Body of pancreas (tissue), 4 donors: ENCODE measurements at regions not wholly inside any gene's neighbourhood (a gene's known extent, or its start where the extent isn't known, plus 50 kb on each side); places are given as distances from the start of the nearest gene placed in this dataset.

Experiments used
- CTCF ChIP-seq, 7 experiments: fragments of 450-650 bp in 4 of 7; fragments of 200-600 bp in 3 of 7; sonication (generic) in 3 of 7; IDR thresholded peaks; one replicate each; pipeline ENCODE4 v1.5.1; 2016 to 2019; ENCODE audit warnings: antibody characterized with exemption in 7 of 7
- POLR2A ChIP-seq, 3 donors: fragments of 450-650 bp; IDR thresholded peaks; one replicate each; pipeline ENCODE4 v1.6.1; 2016; ENCODE audit warnings: antibody characterized with exemption in 3 of 3, mild to moderate bottlenecking in 2 of 3

GRCh38 chr4:100953616-100954015 lies 393.7 kb downstream of the PPP3CA start:
- TF ChIP-seq POLR2A (IDR thresholded peaks at IDR 0.05) (no peak), CTCF (IDR thresholded peaks at IDR 0.05) (no peak)
